GM12891 (cell line): ENCODE measurements at regions not wholly inside any gene's neighbourhood (a gene's known extent, or its start where the extent isn't known, plus 50 kb on each side); places are given as distances from the start of the nearest gene placed in this dataset.

Source experiments
- DNase-seq: peaks from one replicate; pipeline ENCODE4 v3.0.0; 2011; ENCODE audit warnings: low spot score; ENCODE audit not compliant: insufficient read length
- FAIRE-seq: peaks from 2 replicates; lab custom pipeline; 2011; peaks lifted over from hg19 to GRCh38; lab: Jason Lieb, UNC
- PAX5 ChIP-seq: IDR thresholded peaks from 2 replicates; pipeline ENCODE4 v1.6.1; 2011; ENCODE audit warnings: low read length, moderate library complexity, mild to moderate bottlenecking; ENCODE audit not compliant: insufficient read depth, severe bottlenecking
- POLR2A ChIP-seq: IDR thresholded peaks from 2 replicates; pipeline ENCODE4 v1.6.1; 2011; ENCODE audit warnings: low read depth, low read length, control low read depth
- POLR2AphosphoS5 ChIP-seq: IDR thresholded peaks from 2 replicates; pipeline ENCODE4 v1.6.1; 2011; ENCODE audit warnings: low read depth, low read length, control low read depth
- POU2F2 ChIP-seq: IDR thresholded peaks from 2 replicates; pipeline ENCODE4 v1.6.1; 2011; ENCODE audit warnings: low read depth, mild to moderate bottlenecking, control low read depth, low read length, moderate library complexity
- SPI1 ChIP-seq: IDR thresholded peaks from 2 replicates; pipeline ENCODE4 v1.6.1; 2011; ENCODE audit warnings: low read depth, low read length, control low read depth
- TAF1 ChIP-seq: IDR thresholded peaks from 2 replicates; pipeline ENCODE4 v1.6.1; 2011; ENCODE audit warnings: low read depth, low read length, control low read depth

DNA sequence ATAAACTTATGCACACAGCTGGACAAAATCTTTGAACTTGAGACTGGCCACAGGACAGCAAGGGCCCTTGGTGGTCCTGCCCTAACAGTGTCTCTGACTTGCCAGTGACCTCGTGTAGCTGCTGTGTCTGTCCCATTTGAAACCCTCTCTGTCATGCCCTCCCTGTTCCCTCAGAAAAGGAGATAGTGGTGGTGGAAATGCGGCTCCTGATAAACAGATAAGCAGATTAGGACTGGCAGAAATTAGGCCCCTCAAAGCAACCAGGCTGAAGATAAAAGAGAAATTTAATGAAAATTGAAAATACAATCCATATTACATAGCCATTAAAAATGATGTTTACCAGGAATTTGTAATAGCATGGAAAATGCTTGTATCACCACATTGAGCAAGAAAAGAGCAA is 136.6 kb upstream of the ATP6AP2 start:
- no peak for FAIRE-seq
- no peak for TF ChIP-seq POLR2A
- TF ChIP-seq POU2F2, result no peak
- no peak for TF ChIP-seq SPI1
- TF ChIP-seq TAF1, result no peak
- no peak for TF ChIP-seq PAX5
- no peak for DNase-seq

GRCh38 chrX:40440866-40441265 is 139.9 kb upstream of the ATP6AP2 start:
- DNase-seq, result no peak
- no peak for FAIRE-seq
- TF ChIP-seq POU2F2 (no peak), POLR2AphosphoS5 (no peak), TAF1 (no peak), SPI1 (no peak), POLR2A (no peak), PAX5 (no peak)

- DNase-seq (no peak), FAIRE-seq (no peak)
- TF ChIP-seq POLR2AphosphoS5, result no peak
- no peak for TF ChIP-seq TAF1
- TF ChIP-seq POLR2A, result no peak
- no peak for TF ChIP-seq PAX5
- no peak for TF ChIP-seq SPI1
- no peak for TF ChIP-seq POU2F2
Observed at GRCh38 chrX:40439625-40440532, 140.9 kb upstream of the ATP6AP2 start.

GRCh38 chrX:40437348-40437747 is 143.4 kb upstream of the ATP6AP2 start:
- TF ChIP-seq PAX5 (no peak), POLR2AphosphoS5 (no peak), POLR2A (no peak), TAF1 (no peak)
- DNase-seq (no peak), FAIRE-seq (no peak)

DNA sequence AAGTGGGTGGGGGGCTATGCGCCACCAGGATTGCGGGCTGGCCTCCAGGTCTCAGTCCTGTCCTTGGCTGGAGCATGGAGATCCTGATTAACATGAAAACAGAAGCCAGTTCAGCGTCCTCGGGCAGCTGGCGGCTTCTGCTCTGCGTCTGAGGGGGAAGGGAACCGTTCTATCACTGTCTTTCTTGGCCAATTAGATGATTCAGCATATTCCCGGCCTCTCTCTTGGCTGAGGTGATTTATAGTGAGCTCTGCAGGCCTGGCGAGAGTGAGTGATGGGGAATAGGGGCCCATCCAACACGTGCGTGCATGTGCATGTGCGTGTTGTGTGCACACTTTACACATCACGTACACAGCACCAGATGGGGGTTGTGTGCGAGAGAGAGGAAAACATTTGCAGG is 145.8 kb upstream of the ATP6AP2 start:
- DNase-seq (no peak), FAIRE-seq (no peak)
- no peak for TF ChIP-seq SPI1
- no peak for TF ChIP-seq POLR2A
- no peak for TF ChIP-seq PAX5
- TF ChIP-seq POLR2AphosphoS5, result no peak
- TF ChIP-seq POU2F2, result no peak
- TF ChIP-seq TAF1, result no peak

DNA sequence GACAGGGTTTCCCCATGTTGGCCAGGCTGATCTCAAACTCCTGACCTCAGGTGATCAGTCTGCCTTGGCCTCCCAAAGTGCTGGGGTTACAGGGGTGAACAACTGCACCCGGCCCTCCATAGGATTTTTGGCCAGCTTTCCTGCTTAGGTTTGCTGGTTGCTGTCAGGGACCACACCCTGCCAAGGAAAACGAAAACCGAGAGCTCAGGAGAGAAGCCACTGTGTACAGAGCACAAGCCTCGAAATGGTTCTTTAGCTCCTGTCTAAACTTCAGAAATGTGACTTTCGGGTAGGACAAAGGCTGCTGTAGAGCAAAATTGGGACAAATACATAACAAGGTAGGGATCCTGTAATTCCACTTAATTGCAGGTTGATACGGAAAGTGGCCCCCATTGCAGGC is 146.3 kb upstream of the ATP6AP2 start:
- DNase-seq (no peak), FAIRE-seq (no peak)
- no peak for TF ChIP-seq SPI1
- TF ChIP-seq POLR2AphosphoS5, result no peak
- no peak for TF ChIP-seq PAX5
- TF ChIP-seq POLR2A, result no peak
- no peak for TF ChIP-seq TAF1
- no peak for TF ChIP-seq POU2F2

DNA sequence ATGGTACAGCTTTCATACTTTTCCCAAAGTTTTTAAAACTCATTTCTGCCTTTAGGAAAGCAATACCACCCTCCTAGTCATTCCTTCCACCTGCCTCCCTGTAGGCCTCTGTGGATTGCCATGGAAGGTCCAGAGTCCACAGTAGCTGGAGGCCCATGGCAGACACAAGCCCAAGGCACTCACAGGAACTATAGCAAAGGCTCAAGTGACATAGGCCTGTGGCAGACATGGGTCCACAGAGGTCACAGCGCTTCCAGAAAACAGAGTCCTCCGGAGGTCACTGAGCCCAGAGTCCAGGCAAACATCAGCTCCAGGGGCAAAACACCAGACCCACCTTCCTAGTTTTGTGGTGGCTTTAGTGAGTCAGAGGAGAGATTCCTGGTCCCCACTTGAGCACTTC is 147.6 kb upstream of the ATP6AP2 start:
- TF ChIP-seq POLR2A (no peak), POU2F2 (no peak), SPI1 (no peak), POLR2AphosphoS5 (no peak), PAX5 (no peak), TAF1 (no peak)
- FAIRE-seq (no peak), DNase-seq (no peak)

GRCh38 chrX:40424259-40424658 is 156.5 kb upstream of the ATP6AP2 start:
- TF ChIP-seq POLR2A (no peak), PAX5 (no peak), SPI1 (no peak), POLR2AphosphoS5 (no peak), POU2F2 (no peak), TAF1 (no peak)
- FAIRE-seq, result no peak
- no peak for DNase-seq

DNA sequence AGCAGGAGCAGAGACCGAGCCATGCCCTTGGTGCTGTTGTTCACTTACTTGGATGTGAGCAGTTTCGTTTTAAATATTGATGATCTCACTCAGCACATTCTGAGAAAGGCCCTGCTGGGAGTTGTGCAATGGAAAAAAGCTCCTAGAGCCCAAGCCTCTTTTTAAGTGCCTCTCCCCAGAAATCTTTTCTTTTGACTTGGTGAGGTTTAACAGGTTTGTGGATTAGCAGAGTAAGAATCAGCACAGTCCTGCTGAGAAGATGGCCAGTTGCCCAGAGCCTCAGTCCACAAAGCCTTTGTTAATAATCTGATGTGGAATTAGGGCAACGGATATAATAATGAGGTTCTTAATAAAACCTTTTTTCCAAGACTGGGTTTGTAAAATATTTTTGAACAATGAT is 157.5 kb upstream of the ATP6AP2 start:
- no peak for FAIRE-seq
- no peak for DNase-seq
- TF ChIP-seq POLR2A (no peak), POU2F2 (no peak), SPI1 (no peak), POLR2AphosphoS5 (no peak), PAX5 (no peak), TAF1 (no peak)

DNA sequence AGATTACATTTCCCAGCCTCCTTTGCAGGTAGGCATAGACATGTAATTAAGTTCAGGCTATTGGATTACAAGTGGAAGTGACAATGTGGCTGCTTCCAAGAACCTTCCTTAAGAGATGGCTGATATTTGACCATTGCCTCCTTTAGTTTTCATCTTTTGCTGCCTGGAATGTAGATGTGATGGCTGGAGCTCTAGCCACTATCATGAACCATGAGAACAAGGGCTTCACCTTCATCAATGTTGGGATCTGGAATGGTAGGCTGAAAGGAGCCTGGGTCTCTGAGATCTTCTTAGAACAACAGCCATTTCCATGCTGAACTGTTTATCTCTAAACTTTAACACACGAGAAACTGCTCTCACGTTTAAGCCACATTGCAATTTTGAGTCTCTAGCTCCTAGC is 158.7 kb upstream of the ATP6AP2 start:
- TF ChIP-seq SPI1 (no peak), POLR2AphosphoS5 (no peak), PAX5 (no peak), TAF1 (no peak), POU2F2 (no peak), POLR2A (no peak)
- no peak for DNase-seq
- no peak for FAIRE-seq
